Coronary artery (tissue), 2 donors: ENCODE measurements at regions not wholly inside any gene's neighbourhood (a gene's known extent, or its start where the extent isn't known, plus 50 kb on each side); places are given as distances from the start of the nearest gene placed in this dataset.

Experiments used
- DNase-seq: peaks from one replicate; pipeline ENCODE4 v3.0.0-alpha.2; 2017; ENCODE audit warnings: low spot score
- H3K27ac ChIP-seq, 2 donors: fragments of 200-600 bp; sonication (generic); one replicate each; pipeline ENCODE4 v1.5.1; 2016 to 2019
- H3K4me3 ChIP-seq: fragments of 200-600 bp; sonication (generic); 2 replicates; pipeline ENCODE4 v1.5.1; 2016; ENCODE audit warnings: mild to moderate bottlenecking, moderate library complexity
- CTCF ChIP-seq: fragments of 200-600 bp; sonication (generic); IDR thresholded peaks from one replicate; pipeline ENCODE4 v1.5.1; 2019; ENCODE audit warnings: antibody characterized with exemption

- TF ChIP-seq CTCF = no peak
Observed at GRCh38 chr5:143571642-143572624, 168.4 kb upstream of the NR3C1 start.

GRCh38 chr5:143570989-143571388 lies 167.5 kb upstream of the NR3C1 start:
- no peak overlapping the region for H3K27ac ChIP-seq
- TF ChIP-seq CTCF = no peak
- DNase-seq = no peak
- no peak overlapping the region for H3K4me3 ChIP-seq

More at GRCh38 chr5:143571642-143572624, 168.4 kb upstream of the NR3C1 start:
- no peak overlapping the region for H3K27ac ChIP-seq
- DNase-seq = no peak
- H3K4me3 ChIP-seq = no peak overlapping the region

- no peak for TF ChIP-seq CTCF
- no peak for DNase-seq
- no peak overlapping the region for H3K4me3 ChIP-seq
- H3K27ac ChIP-seq = no peak overlapping the region
Observed at GRCh38 chr5:143569722-143570567, 166.5 kb upstream of the NR3C1 start.

- H3K27ac ChIP-seq = no peak overlapping the region
- DNase-seq = no peak
- TF ChIP-seq CTCF = no peak
- no peak overlapping the region for H3K4me3 ChIP-seq
Observed at GRCh38 chr5:143569213-143569701, 165.8 kb upstream of the NR3C1 start.

GRCh38 chr5:143567583-143568504 lies 164.4 kb upstream of the NR3C1 start:
- no peak for TF ChIP-seq CTCF
- DNase-seq = no peak
- no peak overlapping the region for H3K4me3 ChIP-seq
- H3K27ac ChIP-seq = no peak overlapping the region

GRCh38 chr5:143566139-143566538 lies 162.7 kb upstream of the NR3C1 start:
- TF ChIP-seq CTCF = no peak
- H3K4me3 ChIP-seq = no peak overlapping the region
- no peak for DNase-seq
- no peak overlapping the region for H3K27ac ChIP-seq
